Occipital lobe (tissue), 1 donor: ENCODE measurements at regions not wholly inside any gene's neighbourhood (a gene's known extent, or its start where the extent isn't known, plus 50 kb on each side); places are given as distances from the start of the nearest gene placed in this dataset.
"Not testable (repeated sequence)": the region's sequence is repeated elsewhere in the genome, so short reads cannot be mapped to it uniquely, and the experiment has no call there.

Experiments used
- DNase-seq: peaks from one replicate; lab custom pipeline; 2025; lab: John Stamatoyannopoulos, UW

DNA sequence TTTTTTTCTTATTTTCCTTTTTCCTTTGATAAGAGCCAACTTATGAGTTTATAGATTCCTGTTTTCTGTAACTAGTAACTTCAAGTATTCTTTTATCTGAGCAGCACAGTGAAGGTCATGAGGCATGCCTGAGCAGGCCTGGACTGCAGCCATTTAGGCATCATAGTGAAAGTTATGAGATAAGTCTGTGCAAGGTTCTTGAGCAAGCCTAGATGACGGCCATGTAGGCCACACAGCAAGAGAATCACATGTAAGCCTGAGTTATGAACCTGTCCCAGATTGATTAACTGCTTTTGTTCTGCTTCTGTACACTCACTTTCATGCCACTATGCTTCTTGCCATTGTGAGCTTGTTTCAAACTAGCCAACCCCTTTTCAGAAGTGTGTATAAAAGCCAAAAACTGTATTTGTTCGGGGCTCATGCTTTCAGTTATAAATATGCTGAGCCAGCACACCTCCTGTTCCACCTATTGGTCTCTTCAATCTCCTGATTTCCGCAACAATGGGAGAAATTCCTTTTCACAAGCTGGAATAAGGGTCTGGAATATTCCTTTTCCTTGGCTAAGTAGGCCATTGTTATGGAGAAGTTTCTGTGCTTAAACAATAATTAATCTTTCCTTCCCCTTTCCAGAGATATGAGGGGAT lies 745.7 kb downstream of the FAM181B start:
- no peak for DNase-seq

DNA sequence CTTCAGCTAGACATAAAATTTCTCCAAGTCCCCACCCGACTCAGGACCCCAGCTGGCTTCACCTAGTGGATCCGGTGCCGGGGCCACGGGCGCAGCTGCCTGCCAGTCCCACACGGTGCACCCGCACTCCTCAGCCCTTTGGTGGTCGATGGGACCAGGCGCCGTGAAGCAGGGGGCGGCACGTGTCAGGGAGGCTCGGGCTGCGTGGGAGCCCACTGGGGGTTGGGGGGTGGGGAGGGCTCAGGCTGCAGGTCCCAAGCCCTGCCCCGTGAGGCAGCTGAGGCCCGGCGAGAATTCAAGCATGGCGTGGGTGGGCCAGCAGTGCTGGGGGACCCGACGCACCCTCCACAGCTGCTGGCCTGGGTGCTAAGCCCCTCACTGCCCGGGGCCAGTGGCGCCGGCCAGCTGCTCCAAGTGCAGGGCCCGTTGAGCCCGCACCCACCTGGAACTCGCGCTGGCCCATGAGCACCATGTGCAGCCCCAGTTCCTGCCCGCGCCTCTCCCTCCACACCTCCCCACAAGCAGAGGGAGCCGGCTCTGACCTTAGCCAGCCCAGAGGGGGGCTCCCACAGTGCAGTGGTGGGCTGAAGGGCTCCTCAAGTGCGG lies 747.0 kb downstream of the FAM181B start:
- no peak for DNase-seq

DNA sequence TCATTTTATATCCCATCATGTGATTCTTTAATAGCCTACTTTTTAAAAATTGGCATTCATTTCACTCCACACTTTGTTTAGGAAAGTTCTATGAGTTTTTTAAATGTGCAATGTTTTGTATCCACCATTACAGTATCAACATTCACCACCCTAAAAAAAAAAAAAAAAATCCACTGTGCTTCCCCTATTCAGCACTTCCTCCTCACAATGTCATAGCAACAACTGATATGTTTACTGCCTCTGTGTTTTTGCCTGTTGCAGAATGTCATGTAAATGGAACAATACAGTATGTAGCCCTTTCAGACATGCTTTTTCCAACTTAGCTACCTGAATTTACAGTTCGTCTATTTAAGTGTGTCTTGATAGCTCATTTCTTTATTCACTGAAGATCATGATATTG lies 754.2 kb downstream of the FAM181B start:
- DNase-seq, result no peak

DNA sequence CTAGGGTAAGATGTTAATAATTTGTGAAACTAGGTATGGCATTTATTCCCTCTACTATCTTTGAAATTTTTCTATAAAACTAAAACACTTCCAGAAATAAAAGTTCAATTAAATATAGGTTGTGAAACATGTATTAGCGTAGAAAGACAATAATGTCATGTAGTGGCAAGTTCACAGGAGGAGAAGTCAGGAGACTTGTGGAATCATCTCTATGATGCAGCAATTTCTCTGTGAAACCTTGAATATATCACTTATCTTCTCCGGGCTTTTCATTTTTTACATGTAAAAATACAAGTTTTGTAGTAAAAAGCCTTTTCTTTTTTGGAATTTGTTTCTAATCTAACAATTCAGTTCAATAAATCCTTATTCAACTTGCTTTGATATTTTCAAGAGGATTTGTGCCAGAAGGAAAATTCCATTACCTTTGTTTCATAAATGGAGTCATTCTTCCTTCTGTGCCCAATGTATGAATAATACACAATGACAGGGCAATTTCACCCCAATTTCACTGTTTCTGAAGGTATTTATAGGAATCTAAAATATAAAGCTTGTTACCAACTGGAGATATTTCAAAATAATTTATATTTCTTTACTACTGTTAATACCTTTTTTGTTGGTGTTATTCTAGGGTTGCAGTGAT lies 758.3 kb downstream of the FAM181B start:
- DNase-seq, result no peak

DNA sequence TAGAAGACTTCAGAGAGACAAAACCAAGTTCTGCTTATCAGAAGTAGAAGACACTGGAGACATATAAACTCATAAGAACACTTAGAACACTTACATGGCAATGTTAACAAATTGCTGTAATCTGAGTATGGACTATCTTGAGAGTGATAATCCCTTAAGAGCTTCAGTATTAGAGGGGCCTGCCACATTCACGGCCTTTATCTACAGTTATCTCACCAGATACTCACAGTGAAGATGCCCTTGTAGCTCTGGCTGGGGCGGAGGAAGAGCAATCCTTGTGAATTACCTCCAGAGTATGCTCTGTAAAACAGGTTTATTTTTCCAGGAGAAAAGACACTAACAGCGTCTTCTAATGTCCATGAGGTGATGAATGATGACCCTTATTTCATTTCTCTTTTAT lies 762.8 kb downstream of the FAM181B start:
- DNase-seq, result no peak

DNA sequence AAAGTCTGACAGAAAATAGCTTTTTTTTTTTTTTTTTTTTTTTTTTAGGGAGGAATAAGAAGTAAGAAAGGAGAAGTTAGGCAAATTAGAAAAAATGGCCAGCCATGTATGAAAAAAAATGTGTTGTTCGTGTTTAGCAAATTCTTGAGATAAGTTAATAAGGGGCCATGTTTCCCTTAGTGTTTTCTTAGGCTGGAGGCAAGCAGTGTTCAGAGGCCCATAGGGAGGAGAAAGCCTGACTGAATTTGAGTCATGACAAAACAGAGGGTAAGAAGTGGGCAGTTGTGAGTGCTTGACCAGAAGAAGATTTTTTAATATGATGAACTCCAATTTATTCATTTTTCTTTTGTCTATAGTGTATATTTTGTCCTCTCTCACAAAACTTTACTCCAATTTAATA lies 766.4 kb downstream of the FAM181B start:
- no peak for DNase-seq

DNA sequence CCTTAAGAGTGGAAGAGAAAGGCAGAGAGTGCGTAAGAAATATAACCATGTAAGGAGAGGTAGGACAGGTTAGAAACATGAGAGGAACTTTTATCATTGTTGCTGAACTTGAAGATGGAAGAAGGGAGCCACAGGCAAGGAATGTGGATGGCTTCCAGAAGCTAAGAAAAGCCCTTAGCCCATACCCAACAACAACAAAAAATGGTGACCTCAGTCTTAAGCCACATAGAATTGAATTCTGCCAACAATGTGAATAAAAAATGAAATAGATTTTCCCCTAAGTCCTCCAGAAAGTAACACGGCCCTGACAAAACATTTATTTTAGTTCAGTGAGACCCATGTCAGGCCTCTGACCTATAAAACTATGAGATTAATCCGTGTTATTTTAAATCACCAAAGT lies 767.3 kb downstream of the FAM181B start:
- no peak for DNase-seq

DNA sequence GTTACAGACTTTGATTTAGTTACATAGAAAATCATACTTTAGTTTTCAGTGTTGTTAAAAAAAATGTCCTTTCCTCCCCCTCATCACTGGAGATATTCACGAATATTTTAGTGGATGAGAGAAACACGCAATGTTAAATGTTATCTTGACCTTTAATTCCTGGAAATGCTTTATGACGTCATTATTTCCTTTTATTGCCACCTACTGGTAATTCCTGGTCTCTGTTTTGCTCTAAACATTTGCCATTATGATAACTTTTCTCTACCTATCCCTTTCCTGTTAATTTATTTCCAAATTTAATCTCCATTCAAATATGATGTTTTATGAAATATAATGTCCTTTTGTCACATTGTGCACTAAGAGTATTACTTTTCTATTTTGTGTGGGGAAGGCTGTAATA lies 770.6 kb downstream of the FAM181B start:
- DNase-seq, result no peak

DNA sequence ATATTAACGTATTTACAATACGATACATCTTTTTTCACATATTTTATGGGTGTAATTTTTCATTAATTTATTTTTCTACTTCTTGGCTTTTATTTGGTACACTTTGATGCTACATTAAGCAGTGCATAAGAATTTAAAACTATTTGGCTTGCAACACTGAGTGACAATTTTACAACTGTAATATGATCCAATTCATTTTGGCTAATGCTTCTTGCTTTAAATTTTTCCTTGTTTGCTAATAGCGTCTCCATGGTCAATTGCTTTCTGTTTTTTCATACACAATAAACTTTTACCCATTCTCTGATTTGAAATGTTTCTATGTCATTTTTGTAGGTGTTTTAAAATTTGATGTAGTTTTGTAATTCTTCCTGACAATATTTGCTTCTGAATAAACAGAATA lies 773.2 kb downstream of the FAM181B start:
- no peak for DNase-seq

DNA sequence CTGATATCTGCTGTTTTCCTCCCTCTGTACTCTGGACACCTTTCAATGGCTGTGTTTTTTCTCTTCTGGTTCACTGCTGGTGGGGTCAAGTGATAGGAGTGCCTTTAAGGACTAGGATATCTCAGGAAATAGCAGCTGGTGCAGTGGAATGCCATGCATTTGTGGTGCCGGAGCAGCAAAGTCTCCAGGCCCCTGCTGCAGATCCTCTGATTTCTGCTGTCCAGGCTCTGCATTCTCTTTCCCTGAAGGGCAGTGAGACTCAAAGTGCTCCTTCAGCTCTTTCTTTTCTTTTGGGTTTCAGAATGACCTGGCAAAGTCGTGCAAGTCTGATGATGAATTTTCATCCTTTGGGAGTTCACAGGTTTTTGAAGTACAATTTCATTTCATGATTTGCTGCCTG lies 774.3 kb downstream of the FAM181B start:
- DNase-seq, result no peak

DNA sequence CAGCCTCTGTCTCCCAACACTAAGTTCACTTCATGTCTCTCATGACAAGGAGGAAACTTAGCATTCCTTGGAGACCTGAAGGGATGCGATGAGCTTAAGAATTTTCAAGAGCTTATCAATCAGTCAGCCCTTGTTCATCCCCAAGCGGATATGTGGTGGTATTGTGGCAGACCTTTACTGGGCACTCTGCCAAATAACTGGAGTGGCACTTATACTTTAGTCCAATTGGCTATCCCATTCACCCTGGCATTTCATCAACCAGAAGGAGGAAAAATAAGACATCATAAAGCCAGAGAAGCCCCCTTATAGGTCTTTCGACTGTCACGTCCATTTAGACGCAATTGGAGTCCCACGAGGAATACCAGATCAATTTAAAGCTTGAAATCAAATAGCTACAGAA lies 779.4 kb downstream of the FAM181B start:
- not testable (repeated sequence) for DNase-seq

DNA sequence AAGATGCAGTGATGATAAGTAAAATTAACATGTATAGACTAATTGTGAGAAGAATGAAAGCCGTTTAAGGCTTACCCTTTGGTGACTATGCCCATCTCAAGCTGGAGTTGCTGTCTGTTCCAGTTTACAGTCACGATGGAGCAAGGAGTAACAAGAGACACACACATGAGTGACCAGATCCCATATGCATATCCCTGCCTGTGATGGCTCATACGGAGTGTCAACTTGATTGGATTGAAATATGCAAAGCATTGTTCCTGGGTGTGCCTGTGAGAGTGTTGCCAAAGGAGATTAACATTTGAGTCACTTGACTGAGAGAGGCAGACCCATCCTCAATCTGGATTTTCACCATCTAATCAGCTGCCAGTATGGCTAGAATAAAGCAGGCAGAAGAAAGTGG lies 786.8 kb downstream of the FAM181B start:
- no peak for DNase-seq

DNA sequence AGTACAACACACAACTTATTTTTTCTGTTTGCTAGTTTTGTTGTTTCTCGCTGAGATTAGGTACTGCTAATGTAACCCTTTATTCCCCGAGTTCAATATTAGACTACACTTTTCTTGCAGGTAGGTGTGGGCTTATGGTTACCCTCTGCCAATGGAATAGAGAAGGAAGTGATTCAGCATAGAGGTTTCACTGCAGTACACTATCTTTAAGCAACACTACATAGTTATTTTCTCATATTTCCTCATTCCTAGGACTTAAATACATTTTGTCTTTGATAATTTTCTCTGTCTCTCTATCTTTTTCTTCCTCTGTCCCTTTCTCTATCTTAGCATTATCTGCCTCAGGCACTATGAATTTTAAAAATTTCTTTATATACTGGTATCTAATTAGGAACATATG lies 791.0 kb downstream of the FAM181B start:
- no peak for DNase-seq

DNA sequence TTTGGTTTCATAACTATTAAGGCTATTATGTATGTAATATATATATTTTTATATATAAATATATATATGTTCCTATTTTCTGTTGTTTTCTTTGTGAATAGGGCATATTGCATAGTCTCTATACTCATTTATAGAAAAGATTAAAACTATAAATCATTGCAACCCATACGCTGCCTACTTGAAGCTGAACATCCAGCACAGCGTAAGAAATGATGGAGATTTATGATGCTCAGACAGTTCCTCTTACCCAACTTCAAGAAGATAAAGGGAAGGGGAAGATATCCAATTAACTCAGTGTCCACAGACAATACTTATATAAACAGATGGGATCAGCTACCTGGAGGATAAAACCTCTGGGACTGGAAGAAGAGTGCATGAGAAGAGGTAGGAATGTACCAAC lies 791.7 kb downstream of the FAM181B start:
- no peak for DNase-seq

DNA sequence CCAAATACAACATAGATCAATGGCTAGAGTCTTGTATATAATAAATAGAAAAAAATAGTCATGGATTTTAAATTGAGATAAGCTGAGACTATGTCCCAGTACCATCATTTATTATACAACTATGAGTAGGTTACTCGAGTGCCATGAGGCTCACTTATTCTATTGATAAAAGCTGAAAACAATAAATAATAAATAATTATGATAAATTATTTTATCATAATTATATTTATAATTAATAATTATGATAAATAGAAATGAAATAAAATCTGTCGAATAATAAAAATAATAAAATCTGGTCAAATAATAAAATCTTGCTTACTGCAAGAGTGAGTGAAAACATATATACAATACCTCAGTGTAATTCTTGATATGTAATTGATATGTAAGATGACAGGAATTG lies 801.4 kb downstream of the FAM181B start:
- no peak for DNase-seq

DNA sequence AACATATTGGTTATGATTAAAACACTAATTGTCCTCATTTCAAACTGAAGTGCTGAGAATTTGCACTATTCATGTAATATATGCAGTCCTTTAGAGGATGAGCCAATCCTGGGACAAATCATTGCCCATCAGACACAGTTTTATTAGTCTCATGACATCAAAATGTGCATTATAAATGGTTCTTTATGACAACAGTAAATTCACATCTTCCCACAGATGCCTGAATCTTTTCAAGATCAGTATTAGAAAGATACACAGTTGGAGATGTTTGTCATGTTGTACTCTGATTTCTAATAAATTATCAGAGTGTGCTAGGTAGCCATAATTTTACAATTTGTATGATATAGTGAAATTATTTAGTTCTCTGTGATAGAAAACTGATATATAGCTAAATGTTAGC lies 813.5 kb downstream of the FAM181B start:
- no peak for DNase-seq

DNA sequence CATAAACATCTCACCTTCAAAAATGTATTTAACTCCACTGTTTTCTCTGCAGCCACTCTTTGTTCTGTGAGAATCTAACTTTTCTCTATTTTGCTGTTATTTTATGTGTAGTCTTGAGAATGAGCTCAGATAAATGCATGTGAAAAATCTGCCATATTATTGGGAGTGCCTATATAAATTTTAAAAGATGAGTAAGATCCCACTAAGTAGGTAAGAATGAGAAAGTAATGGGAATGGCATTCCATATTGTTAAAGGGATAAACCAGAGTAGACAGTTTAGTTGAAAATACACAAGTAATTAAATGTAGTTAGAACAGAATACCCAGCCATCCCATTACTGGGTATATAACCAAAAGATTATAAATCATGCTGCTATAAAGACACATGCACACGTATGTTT lies 817.2 kb downstream of the FAM181B start:
- no peak for DNase-seq

DNA sequence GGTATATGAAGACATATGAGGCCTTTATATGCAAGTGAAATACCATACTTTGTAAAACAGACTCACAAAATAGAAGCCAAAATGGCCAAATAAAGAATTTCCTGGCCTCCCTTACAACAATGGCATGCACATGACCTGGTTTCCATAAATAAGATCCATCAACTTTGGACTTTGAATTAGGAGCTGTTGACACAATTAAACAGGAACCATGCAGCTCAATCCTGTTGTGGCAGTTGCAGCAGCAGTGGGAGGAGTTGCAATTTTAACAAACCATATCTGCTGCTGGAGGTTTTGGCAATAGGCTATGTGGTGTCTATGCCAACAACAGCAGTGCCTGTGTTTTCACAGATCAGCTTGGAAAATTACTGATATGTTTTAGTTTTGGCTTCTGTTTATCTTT lies 818.6 kb downstream of the FAM181B start:
- no peak for DNase-seq

DNA sequence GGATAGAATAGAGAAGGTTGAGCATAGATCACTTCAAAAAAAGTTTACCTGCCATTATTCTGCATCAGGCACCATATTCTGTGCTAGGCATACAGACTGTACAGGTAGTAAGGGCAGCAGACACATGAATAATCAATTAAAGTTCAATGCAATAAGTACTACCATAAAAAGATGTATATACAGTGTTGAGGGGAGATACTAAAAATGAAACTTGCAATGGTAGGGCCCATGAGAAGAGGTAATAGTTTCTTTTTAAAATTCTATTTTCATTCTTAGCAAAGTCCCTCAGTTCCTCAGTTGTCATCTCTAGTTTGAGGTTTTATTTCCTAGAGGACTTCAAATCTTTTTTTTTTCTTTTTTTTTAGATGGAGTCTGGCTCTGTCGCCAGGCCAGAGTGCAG lies 819.9 kb downstream of the FAM181B start:
- DNase-seq, result no peak

DNA sequence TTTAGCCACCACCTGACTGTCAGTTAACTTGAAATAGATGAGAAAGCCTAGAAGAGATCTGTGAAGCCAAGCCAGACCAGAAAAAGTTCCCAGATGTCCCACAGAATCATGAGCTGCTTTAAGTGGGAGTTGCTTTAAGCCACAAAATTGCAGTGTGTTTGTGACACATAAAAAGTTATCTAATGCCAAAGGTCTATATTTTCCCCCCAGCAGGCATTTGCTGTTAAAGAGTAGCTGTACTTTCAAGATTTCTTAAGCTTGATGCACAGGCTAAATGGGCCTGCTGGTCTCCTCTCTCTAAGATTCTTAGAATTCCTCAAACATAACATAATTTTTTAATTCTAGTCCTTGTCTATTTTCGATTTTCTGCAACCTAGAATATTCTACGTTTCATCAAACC lies 825.7 kb downstream of the FAM181B start:
- no peak for DNase-seq

DNA sequence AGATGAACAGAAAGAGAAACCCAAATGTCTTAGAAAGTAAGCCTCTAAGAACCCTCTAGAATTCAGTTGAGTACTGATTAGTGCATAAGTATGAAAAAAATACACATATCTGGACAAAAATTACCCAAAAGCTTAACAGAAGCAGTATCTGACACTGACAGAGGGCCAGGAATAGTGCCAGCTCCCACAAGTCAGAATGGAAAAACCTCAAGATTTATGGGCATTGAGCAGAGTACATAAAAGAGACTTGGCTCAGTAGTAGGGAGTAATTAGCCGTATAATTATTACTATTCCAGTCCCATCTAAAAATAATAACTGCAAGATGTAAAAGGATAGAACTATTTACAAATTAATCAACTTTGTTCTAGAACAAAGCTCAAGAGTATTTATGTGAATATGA lies 834.5 kb downstream of the FAM181B start:
- DNase-seq, result no peak

DNA sequence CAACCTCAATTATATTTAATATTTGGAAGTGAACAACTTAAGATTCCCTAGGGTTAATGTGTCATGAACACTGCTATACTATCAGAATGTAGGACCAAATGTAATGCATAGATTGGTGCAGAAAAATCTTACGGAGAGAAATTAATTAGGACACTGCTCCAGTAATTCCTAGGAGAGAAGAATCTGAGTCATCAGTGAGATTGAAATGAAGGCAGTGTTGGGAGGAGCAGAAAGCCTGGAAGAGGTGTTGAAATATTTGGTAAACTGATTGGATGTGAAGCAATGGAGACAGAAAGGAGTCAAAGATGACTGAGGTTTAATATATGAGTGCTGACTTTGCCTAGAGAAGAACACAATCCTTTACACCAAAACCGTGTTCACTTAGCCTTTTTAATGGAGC lies 836.0 kb downstream of the FAM181B start:
- DNase-seq, result no peak

DNA sequence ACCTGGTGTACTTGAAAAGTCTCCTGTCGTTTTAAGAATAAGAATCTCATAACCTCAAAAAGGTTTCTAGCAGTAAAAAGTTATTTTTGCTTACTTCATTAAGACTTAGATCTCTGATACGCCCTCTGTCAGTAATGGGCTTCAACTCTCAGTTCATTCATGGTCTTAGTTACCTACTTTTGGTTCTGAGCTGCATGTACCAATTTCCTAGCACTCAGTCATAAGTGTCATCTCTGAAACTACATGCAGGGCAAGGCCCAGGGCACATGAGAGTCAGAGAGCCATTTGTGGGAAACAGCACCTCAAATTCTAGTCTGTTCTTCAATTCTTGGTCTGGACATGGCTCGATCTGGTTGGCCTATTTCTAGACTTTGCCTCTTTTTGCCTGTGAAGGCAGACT lies 838.4 kb downstream of the FAM181B start:
- DNase-seq, result no peak
